ENCODE measurements at regions not wholly inside any gene's neighbourhood (a gene's known extent, or its start where the extent isn't known, plus 50 kb on each side); places are given as distances from the start of the nearest gene placed in this dataset.

DNA sequence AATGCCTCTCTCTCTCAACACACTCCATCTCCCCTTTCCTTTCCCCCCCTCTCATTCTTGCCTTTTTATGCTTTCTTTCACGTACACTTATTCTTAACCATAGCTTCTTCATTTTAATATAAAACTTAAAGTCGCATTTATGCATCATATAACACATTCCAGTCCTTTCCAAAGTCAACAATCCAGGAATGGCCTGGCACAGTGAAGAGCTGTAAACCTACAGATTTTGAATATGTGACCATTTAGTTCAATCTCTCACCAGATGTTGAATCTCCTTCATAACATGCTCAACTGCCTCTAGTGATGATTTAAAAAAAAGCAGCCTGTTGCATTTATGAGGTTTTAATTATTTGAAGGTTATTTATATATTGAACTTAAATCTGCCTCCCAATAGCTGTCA lies 186.2 kb upstream of the GRAMD2B start:
- no peak for TF ChIP-seq CTCF (IDR thresholded peaks at IDR 0.05)
- no peak for TF ChIP-seq POLR2A (IDR thresholded peaks at IDR 0.05)
